DOHH2 (cell line): ENCODE measurements at regions not wholly inside any gene's neighbourhood (a gene's known extent, or its start where the extent isn't known, plus 50 kb on each side); places are given as distances from the start of the nearest gene placed in this dataset.

ENCODE experiments used
- EZH2phosphoT487 ChIP-seq: fragments of 200-600 bp; sonication (generic); IDR thresholded peaks from 2 replicates; pipeline ENCODE4 v1.6.1; 2017; ENCODE audit warnings: borderline replicate concordance, mild to moderate bottlenecking, antibody characterized with exemption, low read length, moderate library complexity, mixed read lengths
- TF ChIP-seq, protein P1 (sequence below): fragments of 200-600 bp; sonication (generic); IDR thresholded peaks from one replicate; pipeline ENCODE4 v1.5.1; 2014; ENCODE audit warnings: antibody characterized with exemption, mild to moderate bottlenecking, low read depth, low read length; ENCODE audit not compliant: poor library complexity, severe bottlenecking

DNA sequence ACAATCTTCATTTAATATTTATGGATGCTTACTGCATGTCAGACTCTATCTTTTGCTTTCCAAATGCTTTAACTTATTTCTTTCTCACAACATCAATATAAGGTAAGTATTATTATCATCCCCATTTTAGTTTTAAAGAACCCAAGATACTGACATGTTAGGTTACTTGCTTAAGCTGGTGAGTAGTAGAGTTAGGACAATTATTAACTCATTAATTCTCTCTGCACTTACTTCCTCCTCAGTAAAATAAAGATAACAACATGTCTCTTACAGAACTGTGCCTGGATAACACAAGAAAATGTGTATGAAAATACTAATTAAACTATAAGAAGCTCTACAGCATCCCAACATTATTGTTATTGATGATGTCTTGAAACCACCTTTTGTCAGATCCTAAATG, 359.1 kb upstream of the CHST9 start:
- TF ChIP-seq, protein P1, sequence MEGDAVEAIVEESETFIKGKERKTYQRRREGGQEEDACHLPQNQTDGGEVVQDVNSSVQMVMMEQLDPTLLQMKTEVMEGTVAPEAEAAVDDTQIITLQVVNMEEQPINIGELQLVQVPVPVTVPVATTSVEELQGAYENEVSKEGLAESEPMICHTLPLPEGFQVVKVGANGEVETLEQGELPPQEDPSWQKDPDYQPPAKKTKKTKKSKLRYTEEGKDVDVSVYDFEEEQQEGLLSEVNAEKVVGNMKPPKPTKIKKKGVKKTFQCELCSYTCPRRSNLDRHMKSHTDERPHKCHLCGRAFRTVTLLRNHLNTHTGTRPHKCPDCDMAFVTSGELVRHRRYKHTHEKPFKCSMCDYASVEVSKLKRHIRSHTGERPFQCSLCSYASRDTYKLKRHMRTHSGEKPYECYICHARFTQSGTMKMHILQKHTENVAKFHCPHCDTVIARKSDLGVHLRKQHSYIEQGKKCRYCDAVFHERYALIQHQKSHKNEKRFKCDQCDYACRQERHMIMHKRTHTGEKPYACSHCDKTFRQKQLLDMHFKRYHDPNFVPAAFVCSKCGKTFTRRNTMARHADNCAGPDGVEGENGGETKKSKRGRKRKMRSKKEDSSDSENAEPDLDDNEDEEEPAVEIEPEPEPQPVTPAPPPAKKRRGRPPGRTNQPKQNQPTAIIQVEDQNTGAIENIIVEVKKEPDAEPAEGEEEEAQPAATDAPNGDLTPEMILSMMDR: no peak
- TF ChIP-seq EZH2phosphoT487: no peak
